LNCAP (cell line): ENCODE measurements at regions not wholly inside any gene's neighbourhood (a gene's known extent, or its start where the extent isn't known, plus 50 kb on each side); places are given as distances from the start of the nearest gene placed in this dataset.

ENCODE experiments used
- TF ChIP-seq, protein P1 (sequence below): fragments of 450-650 bp; IDR thresholded peaks from 2 replicates; pipeline ENCODE4 v1.5.1; 2017; ENCODE audit warnings: mild to moderate bottlenecking

GRCh38 chr22:46031557-46031956, 54.6 kb upstream of the WNT7B start:
- TF ChIP-seq, protein P1, sequence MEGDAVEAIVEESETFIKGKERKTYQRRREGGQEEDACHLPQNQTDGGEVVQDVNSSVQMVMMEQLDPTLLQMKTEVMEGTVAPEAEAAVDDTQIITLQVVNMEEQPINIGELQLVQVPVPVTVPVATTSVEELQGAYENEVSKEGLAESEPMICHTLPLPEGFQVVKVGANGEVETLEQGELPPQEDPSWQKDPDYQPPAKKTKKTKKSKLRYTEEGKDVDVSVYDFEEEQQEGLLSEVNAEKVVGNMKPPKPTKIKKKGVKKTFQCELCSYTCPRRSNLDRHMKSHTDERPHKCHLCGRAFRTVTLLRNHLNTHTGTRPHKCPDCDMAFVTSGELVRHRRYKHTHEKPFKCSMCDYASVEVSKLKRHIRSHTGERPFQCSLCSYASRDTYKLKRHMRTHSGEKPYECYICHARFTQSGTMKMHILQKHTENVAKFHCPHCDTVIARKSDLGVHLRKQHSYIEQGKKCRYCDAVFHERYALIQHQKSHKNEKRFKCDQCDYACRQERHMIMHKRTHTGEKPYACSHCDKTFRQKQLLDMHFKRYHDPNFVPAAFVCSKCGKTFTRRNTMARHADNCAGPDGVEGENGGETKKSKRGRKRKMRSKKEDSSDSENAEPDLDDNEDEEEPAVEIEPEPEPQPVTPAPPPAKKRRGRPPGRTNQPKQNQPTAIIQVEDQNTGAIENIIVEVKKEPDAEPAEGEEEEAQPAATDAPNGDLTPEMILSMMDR = no peak

- TF ChIP-seq, protein P1 = no peak
Observed at GRCh38 chr22:46031965-46032851, 55.2 kb upstream of the WNT7B start.

GRCh38 chr22:46033256-46034200, 56.6 kb upstream of the WNT7B start:
- TF ChIP-seq, protein P1 = no peak

DNA sequence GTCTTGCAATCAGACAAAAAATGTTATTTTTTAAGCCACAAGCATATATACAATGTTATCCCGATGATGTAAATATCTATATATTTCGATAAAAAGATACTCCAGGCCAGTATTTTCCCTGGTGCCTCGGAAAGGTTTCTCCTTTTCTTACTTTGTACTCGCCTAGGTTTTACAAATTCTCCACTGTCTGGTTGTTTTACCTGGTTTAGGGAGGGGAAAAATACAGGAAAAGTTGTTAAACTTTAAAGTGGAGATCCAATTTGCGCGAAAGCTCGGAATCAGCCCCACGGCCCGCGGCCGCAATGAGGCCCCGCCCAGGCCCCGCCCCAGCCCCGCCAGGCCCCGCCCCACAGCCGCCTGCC, 58.4 kb upstream of the WNT7B start:
- TF ChIP-seq, protein P1 = no peak

DNA sequence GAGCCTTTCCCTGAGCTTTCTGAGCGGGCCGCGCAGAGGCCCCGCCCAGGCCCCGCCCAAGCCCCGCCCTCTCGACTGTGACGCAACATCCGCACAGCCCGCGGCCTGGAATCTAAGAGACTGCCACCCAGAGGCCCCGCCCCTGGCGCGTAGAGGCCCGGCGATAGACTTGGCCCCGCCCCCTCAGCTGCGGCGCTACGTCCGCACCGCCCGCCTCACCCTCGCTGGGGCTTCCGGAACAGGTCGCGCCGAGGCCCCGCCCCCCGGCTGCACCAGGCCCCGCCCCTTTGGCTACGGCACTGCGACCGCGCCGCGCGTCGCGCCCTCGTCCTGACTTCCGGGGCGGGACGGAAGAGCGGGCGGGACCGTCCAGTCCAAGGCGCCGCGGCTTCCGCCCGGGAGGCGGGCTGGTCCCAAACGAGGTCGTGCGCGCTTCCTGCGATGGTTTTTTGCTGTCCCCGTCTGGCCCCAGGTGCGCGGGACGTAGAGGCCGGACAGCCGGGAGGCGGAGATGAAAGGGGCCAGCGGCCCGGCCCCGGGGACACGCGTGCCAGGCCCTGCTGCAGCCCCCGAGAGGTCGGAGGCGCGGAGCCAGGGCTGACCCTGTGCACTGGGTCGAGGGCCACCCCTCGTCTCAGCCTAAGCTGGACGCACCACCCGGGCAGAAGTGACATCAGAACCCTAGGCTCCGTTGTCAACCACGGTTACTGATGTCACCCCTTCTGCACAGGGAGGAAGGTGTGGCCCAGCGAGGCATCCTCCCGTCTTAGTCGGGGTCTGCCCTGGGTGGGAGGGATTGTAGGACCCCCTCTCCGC, 59.0 kb upstream of the WNT7B start:
- TF ChIP-seq, protein P1 = no peak

- TF ChIP-seq, protein P1 = peak; percentile 45; the same call in 1 of the 2 replicates
Observed at GRCh38 chr22:46036558-46037408, 59.8 kb upstream of the WNT7B start.
